Globus pallidus (tissue), 1 donor: ENCODE measurements at regions not wholly inside any gene's neighbourhood (a gene's known extent, or its start where the extent isn't known, plus 50 kb on each side); places are given as distances from the start of the nearest gene placed in this dataset.

Source experiments
- DNase-seq: peaks from one replicate; pipeline ENCODE4 v3.0.0-alpha.2; 2015; ENCODE audit warnings: low spot score

DNA sequence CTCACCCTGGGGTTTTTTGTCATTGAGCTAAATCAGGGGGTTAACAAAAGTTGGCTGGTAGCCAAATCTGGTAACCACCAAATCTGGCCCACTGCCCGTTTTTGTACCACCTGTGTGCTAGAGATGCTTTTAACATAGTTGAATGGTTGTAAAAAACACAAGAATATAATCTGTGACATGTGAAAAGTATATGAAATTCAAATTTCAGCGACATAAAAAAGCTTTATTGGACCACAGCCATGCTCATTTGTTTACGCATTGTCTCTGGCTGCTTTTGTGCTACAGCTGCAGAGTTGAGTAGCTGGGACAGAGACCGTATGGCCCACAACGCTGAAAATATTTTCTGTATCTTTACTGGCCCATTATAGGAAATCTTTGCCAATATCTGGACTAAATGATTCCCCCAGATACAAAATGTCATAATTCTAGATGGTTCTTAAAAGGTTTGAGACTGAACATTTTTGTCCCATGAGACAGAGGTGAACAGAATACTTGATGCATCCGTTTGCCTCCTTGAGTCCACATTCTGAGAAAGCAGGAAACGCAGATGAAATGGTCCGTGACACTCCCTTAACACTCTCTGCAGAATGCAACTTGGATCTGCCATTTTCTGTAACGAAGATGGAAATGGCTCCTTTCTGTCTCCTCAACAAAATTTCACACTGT is 120.9 kb upstream of the PDZRN3 start:
- DNase-seq = peak; percentile 51

DNA sequence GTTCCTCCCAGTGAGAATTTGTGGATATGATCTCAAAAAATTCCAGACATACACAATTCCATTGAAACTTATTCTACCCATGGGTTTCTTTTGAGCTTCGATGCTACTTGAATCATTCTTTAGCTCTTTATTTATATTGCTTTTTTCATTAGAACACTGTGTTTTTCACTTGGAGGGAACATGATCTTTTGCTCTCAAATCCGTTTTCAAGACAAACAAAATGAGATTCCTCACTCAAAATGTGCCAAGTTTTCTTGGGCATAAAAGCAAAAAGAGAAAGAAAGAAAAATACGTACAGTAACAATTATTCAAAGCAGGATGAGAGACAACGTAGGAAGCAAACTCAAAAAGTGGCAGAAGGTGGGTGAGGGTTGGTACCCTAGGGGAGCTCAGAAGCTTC is 118.8 kb upstream of the PDZRN3 start:
- no peak for DNase-seq

DNA sequence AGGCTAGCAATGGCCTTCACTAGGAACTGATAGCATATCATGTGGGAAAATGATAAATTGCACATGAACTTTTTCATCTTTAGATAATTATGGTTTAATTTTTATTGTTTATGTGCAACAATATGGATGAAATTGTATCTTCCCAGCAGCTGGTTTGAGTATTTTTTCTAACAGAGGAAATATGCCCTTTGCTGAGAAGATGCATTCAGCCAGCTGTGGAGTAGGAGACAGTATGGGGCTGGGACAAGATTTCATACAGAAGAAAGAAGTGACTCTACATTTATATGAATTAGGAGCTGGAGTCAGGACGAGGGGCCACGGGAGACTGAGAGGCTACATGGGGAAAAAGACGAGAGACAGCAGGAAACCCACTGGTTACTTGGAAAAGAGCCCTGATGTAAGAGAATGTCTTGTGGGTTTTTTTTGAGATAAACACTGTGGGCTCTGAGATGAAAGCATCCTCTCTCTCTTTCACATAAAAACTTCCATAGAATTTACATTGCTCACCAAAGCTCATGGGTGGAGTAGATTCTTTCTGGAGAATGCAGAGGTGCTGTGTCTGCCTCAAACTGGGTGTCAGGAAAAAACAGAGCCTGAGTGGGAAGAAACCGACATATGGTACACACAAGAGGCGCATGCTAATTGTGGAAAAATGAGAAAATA is 115.2 kb upstream of the PDZRN3 start:
- DNase-seq = no peak

DNA sequence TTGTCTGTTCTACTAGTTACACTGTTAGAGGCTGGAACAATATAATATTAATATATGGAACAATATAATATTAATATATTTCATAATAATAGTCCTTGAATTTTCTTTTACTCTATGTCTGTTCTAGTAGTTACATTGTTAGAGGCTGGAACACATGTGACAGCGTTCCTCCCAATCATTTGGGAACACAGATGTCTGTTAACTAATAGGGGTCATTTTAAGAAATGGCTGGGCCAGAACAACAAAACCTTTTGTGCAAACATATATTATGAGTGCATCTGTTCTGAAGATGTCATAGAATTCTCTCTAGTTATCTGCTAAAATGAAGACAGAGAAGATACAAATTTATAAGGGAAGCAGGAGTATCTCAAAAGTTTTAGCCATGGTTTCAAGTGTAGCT is 114.0 kb upstream of the PDZRN3 start:
- no peak for DNase-seq

DNA sequence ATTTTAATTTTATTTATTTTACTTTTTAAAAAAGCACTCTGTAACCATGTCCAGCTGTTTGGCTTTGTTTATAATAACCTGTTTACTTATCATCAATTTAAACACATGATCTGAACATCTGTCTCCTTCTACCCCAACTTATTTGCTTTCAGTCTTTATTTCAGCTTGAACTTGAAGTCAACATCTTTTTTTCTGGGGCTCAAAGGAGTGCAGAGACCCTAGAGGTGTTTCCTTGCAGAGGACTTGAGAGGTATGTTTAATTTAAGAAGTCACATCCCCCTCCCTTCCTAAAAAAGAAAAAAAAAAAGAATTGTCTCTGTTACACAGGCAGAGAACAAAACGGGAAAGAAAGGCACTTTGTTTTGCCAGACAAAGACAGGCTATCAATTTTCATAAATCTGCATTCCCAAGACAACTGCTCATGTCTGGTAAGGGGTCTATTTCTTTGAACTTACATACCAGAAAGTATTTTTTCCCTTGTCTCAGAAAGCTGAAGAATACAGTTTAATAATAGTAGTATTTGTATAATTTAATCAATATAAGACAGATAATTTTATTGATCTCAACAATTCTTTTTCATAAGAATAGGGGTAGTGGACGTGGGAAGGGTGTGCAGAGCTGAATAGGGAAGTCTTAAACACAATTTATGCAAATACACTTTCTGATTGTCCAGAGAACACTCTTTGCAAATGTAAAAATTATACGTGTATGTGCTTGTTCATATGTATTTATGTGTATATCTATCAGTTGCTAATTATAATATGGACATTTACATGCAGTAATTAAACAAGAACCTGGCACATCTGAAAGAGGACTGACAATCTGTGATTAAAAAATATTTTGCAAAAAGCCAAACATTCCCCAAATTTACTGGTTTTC is 109.7 kb upstream of the PDZRN3 start:
- DNase-seq = no peak

DNA sequence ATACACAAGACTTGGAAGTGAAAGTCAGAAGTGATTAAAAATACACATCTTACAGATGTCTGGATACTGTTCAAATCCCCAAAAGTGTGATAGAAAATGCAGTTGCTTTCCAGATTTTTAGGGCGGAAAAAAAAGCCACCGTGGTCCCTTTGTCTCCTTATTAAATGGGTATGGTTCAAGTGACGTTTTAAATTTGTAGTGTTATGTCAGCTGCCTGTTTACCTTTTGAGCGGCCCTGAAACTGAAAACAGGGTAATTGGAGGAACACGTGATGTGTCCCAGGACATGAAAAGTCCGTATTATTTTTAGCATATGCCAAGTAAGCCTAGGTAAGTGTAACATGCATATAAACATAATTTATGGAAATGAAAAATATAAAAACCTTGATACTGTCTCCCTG is 109.0 kb upstream of the PDZRN3 start:
- no peak for DNase-seq

DNA sequence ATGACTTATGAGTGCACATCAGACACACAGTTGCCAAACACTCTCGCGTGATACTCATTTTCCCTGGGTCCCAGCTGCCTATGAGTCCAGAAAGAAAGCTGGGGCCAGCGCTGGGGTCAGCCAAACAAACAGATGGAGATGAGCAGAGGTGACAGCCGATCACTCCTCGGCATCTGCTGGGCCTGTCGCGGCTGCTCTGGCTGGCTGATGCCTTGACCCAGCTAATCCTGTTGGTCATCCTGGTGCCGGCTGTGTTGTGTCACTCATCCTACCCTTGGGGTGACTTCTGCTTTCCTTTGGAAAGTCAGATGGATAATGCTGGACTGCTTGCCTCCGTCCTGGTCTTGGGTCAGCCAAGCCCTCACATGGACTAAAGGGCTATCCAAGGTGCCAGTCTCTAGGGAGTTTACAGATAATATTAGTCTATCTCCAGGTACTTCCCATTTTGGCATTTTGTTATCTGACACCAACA is 105.3 kb upstream of the PDZRN3 start:
- DNase-seq = no peak

DNA sequence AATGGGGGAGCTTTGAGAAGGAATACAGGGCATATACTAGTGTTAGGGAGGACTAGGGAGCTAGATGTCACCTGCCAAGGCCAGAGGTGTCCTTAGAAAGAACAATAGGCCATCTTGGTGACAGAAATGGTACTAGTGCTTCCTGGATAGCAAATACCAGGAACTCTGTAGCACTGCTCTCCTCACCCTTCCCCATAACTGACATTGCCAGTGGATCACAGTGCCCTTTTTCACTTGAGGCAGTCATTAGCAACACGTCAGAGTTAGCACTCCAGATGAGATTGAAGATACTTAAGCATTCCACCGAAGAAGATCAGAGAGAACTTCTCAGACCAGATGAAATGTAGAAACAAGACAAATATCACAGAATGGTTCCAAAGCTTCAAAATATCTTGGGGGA is 103.1 kb upstream of the PDZRN3 start:
- no peak for DNase-seq

DNA sequence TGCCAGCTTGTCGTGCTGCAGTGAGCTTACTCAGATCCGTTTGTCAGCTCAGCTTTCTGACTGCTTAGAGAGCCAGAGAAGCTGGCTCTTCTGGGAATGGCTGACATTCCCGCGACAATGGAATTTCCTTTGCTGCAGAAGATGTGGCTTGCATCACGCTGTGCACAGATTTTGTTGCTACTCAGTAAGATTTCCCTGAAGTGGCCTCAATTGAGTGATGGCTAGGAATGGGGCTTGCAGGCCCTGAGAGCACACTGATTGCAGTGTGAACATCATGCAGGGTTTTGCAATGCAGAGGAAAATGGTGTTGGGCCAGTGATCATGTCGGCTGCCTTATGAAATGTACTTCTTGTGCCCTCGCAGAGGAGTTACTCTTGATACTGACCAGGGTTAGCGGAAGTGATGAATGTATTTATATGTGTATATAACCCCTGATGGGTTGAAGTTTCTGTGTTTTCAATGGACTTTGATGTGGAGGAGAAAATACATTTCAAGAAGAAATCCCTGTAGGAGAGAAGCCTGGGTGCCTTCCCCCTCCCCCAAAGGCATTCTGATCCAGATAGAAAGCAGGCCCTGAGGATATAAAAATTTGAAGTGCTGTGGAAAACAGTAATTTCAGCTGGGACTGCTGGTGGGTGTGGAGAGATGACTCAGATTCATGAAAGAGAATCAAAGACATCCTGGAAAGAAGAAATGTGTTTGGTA is 102.5 kb upstream of the PDZRN3 start:
- DNase-seq = no peak

DNA sequence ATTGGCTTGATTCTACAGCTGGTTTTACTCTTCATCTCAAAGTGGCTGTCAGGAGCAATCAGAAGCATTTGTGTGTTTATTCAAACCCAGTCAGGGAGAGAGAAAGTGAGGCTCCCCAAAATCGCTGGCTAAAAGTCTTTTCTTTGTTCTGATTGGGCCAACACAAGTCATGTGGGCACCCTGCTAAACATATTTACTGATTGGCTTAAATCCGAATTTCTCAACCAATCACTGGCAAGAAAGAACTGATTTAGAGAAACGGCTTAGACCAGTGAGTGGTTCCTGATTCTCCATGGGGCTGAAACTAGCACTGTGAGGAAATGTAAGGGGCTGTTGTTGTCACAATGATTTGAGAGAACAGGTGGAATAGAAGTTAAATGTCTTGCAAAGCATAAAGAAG is 98.9 kb upstream of the PDZRN3 start:
- DNase-seq = no peak

DNA sequence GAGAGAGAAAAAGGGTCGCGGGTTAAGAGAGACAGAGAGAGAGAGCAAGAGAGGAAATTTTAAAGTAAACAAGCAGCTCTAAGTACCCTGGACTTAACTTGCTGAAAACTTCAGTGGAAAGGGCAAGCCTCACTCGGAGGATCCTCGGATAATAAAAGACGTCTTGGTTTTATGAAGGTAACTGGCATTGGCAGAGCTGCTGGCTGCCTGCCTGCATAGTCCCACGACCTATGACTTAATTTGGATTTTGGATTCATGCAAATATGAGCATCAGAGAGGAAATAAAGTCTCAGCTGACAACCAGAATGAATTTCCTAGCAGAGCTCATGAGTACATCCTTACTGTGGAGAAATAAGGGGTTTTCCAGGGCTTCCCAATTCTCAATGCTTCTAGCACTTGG is 95.1 kb upstream of the PDZRN3 start:
- peak; percentile 35 for DNase-seq

DNA sequence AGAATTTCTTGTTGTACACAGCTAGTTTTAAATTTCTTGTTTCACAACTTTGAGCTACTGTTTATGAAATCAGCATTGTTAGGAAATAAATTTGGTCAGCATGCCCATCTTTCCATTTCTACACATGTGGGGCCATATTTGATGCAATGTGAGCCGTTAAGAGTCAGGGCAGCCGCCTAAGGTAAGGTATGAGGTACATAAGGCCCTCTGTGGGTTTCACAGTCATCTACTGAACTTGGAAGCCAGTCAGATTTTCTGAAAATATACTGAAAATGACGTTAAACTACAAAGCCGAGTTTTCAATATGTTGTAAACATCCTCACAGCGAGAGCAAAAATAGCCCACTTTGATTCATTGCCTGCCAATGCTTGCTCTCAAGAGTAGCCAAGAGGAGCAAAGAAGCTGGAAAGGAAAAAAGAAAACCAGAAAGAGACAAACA is 94.7 kb upstream of the PDZRN3 start:
- DNase-seq = no peak

DNA sequence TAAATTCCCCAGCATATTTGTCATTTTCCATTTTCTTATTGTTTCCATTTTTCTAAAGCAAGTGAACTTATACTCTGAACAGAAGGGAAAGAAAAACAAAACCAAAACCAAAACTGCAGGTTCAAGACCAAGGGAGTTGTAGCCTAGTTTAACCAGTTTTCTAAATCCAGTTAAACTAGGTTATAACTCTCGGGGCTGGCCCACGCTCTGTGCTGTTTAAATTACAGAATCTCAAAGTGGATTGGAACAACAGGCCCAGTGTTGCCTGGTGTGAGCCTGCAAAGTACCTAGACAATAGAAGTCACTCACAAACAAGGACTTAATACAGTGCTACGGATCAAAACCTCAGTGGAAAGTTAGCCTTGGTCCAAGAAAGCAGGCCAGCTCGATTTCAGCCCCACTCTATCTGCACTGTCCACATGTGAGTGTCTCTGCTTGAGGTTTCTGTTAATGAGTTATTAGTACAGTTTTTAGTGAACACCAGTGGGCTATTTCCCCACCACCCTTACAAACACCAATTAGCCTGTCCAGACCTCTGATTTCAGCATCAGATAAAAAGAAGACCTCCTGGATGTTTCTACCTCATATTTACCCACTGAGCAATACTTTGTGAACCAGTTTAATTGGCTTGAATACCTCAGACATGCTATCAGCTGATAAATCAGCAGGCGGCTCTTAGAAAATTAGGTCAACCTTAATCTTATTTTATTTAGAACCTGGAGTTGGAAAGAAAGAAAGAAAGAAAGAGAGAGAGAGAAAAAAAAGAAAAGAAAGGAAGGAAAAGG is 93.8 kb upstream of the PDZRN3 start:
- DNase-seq = no peak

DNA sequence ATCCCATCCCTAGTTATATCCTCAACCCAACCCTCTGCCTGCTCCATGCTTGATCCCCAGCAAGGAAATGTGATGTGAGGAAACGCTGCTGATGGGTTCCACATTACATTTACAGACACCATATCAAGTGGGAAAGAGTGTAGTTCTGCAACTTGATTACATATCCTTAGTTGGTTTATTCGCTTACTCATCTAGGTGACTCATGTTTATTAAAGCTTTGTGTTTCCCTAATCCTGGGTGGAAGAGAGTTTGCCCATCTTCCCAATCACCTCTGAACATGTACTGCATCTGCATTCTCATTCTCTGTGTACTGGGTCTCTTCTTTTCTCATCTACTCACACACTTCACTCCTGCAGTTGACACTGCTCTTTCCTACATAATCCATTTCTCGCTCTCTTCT is 91.7 kb upstream of the PDZRN3 start:
- DNase-seq = no peak

DNA sequence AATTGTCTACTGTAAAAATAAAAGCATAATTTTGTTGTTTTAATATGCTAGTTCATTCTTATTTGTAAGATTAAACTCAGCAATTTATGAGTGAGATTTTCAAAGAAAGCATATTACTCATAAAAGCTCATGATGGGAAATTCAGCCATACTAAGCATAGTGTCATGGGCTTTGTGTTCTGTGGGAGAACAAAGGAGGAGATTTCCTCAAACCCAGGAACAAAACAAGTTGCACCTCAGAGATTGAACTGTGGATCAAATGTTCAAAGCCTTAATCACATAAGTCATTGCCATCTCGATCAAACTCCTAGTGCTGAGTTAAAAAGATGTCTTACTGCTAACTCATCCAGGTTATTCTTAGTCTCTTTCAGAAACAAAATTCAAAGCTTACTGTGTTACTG is 85.6 kb upstream of the PDZRN3 start:
- DNase-seq = no peak

DNA sequence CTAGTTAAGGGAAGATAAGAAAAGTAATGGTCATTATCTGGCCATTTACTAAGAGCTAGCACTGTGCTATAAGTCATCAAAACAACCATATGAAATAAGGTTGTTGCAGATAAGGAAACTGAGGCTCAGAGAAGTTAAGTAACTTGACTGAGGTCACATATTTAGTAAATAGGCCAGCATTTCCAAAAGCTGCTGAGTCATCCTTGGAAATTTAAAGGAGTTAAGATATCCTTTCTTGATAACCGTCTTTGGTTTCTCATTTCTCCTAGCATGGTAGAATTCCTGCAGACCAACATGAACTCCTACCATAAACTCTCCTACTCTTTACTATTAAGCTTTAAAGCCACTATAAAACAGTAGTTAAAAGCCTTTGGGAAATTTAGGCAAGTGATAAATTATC is 85.0 kb upstream of the PDZRN3 start:
- DNase-seq = no peak

DNA sequence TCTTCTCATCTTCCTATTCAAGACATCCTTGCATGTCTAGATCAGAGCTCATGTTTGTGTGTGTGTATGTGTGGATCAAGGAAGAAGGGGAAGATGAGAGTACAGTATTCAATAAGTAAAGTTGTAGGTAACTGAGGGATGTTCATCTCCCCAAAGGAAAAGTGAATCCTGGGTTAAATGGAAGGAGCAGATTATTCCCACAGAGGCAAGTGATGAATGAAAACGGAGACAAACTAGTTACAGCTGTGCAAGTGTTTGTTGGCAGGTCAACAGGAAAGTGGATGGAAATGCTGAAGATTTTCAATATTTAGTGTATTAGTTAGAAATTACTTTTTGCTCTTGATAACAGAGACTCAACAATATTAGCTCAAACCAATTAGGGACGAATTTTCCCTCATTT is 84.2 kb upstream of the PDZRN3 start:
- no peak for DNase-seq

DNA sequence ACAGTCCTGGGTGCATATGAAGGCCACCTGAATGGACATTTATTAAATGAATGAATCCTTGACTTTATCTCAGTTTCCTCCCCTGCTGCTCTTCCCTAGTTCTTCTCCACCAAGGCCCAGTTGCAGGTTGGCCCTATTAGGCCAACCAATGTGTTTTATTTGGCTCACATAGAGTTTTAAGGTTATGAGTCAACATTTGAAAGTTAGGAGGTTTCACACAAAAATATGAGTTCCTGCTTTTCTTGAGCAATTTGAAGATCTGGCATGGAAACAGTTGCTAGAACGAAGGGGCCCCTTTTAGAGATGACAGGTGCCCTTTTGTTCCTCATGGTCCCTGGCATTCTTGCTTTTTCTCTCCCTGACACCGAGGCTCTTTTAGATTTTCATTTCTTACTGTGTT is 83.0 kb upstream of the PDZRN3 start:
- no peak for DNase-seq

DNA sequence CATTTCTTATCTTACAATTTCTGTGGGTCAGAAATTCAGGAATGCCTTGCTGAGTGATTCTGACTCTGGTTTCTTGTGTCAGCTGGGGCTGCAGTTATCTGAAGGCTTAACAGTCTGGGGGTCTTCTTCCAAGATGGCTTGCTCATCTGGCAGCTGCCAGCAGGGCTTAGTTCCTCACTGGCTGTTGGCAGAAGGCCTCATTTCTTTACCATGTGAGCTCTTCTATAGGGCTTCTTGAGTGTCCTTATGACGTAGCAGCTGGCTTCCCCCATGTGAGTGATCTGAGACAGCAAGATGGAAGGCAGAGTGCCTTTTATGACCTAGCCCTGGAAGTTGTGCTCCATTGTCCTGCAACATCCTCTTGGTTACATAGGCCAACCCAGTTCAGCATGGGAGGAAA is 82.0 kb upstream of the PDZRN3 start:
- no peak for DNase-seq

DNA sequence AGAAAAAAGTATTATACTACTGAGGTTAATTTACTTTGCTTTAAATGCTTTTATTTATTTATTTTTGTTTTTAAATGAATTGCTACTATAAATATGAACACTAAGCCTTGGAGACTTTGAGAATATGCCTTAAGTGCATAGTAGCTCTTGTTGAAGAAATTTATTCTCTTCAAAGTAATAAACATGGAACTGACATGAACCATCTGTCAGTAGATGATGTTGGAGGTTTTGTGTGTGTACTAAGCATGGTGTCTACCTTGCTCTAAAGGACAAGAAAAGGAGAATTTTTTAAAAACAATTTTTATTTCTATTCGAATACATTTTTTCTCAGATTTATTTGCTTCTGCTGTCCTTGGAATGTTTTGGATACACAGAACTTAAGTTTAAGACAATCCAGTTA is 81.1 kb upstream of the PDZRN3 start:
- DNase-seq = no peak

DNA sequence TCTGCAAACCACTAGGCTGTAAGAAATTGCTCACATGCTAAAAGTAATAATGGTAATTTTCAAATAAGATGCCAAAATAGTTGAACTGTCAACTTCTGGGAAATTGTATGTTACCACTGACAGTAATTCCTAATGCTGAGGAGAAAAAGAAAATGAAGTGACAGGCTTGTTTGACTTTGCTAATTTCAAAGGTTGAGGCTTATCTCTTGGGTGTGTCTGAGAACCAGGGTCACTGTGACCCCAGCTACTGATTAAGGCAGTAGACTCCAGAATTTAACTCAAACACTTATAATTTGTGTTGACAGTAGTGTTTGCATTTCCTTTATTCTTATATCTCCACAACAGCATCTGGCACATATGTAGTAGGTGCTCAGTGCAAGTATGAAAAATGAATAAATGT is 74.6 kb upstream of the PDZRN3 start:
- no peak for DNase-seq

DNA sequence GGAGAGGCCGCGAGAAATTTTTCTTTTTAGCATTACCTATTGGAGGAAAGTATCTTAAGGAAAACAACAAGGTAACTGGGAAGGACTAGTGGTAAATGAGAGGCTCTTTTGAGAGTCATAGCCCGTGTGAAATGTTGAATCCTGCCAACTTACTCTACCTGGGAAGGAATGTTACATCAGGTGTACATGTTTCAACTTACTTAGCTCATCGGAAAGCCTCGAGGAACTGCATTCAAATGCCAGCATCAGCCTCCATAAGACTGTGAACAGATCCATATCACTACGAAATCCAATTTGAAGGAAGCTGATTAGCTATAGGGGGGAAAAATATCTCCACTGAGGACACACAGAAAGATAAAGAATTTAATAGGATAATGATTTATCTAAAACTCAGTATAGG is 72.3 kb upstream of the PDZRN3 start:
- DNase-seq = no peak
